Astrocyte (in vitro differentiated cells and primary cell): ENCODE measurements at regions not wholly inside any gene's neighbourhood (a gene's known extent, or its start where the extent isn't known, plus 50 kb on each side); places are given as distances from the start of the nearest gene placed in this dataset.

Experiments used
- CTCF ChIP-seq: IDR thresholded peaks from 2 replicates; pipeline ENCODE4 v1.5.1; 2011; ENCODE audit warnings: low read depth, mild to moderate bottlenecking, inconsistent platforms, low read length, moderate library complexity; ENCODE audit not compliant: insufficient read depth
- EZH2 ChIP-seq: IDR thresholded peaks from 2 replicates; pipeline ENCODE4 v1.6.1; 2012; ENCODE audit warnings: mild to moderate bottlenecking, low read length, inconsistent platforms; ENCODE audit not compliant: insufficient read depth

GRCh38 chr6:156554160-156554559 lies 223.0 kb upstream of the ARID1B start:
- TF ChIP-seq CTCF, result no peak
- no peak for TF ChIP-seq EZH2
